GM19468 (cell line): ENCODE measurements at regions not wholly inside any gene's neighbourhood (a gene's known extent, or its start where the extent isn't known, plus 50 kb on each side); places are given as distances from the start of the nearest gene placed in this dataset.
"Not testable (repeated sequence)": the region's sequence is repeated elsewhere in the genome, so short reads cannot be mapped to it uniquely, and the experiment has no call there.

Experiments used
- ATAC-seq: cut with Tn5 transposase; IDR thresholded peaks from one replicate; pipeline ENCODE4 v1.9.1; 2021; ENCODE audit warnings: mild to moderate bottlenecking, moderate library complexity, moderate number of reproducible peaks; ENCODE audit not compliant: unreplicated experiment; ENCODE audit errors: extremely low read depth

DNA sequence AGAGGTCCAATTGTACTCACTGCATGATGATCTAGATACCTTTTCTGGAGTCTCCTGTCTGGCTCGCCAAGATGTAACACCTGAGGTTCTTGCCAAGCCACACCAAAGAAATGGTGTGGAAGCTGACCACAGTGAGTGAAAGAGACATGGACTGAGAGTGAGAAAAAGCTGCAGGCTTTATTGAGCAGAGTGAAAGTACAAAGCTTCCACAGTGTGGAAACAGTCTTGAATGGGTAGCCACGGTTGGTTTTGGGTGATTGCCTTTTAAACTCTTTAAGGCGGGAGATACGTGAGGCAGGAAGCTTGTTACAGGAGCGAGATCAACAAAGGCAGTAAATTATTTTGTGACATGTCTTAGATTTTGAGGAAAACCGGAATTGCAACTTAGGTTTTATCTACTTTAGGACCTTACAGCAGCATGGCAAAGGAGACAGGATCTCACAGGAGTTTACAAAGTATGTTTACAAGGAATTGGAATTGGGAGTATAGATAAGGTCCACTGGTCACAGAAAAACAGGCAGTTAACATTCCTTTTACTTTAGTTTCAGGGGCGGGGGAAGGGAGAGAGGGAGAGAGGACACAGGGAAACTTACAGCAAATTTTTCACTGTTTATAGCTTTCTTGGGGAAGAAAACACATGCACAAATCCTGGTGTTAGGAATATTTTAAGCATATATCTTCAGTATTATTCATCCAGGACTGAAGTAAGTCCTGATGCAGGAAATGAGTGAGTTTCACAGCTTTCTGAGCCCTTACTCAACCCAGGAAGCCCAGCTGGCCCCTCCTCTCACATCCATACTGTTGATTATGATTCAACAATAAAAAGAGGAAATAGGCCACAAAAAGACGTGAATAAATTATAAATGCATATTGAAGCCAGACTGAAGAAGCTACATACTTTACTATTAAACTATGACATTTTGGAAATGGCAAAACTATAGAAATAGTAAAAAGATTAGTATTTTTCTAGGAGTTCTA lies 257.6 kb upstream of the MBL2 start:
- ATAC-seq: peak; percentile 58

DNA sequence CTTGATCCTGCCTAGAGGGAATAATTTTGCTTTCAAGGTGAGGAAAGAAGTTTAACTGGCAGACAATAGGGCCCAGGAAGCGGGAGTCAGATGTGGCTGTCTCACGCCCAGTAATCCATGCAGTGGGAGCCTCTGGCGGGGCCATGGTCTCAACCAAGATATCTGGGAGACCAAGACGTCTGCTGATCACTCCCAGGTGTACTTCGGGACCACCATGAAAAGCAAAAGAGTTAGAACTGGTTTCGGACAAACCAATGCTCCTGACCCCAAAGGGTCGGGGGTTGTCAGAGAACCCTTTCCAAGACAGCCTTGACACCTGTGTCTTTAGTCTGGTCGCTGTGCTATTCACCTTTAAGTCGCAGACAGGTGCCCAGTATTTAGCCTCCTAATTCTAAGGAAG lies 256.9 kb upstream of the MBL2 start:
- ATAC-seq: no peak

DNA sequence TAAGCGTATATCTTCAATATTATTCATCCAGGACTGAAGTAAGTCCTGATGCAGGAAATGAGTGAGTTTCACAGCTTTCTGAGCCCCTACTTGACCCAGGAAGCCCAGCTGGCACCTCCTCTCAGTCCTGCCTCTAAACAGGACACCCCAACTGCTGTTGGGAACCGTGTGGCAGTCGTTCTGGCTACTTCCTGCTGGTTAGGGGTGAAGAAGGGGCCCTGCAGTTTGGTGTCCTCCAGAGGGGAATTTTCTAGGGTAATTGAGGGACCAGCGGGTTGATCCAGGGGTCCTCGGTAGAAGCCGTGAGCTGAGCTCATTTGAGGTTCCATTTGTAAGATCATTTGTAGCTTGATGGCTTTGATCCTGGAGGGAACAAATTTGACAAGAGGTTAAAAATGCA lies 253.2 kb upstream of the MBL2 start:
- ATAC-seq: not testable (repeated sequence)

DNA sequence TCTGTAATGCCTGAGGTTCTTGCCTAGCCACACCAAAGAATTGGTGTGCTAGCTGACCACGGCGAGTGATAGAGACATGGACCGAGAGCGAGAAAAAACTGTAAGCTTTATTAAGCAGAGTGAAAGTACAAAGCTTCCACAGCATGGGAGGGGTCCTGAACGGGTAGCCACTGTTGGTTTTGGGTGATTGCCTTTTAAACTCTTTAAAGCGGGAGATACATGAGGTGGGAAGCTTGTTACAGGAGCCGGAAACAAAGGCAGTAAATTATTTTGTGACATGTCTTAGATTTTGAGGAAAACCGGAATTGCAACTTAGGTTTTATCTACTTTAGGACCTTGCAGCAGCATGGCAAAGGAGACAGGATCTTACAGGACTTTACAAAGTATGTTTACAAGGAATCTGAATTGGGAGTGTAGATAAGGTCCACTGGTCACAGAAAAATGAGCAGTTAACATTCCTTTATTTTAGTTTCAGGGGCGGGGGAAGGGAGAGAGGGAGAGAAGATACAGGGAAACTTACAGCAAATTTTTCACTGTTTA lies 252.7 kb upstream of the MBL2 start:
- no peak for ATAC-seq

DNA sequence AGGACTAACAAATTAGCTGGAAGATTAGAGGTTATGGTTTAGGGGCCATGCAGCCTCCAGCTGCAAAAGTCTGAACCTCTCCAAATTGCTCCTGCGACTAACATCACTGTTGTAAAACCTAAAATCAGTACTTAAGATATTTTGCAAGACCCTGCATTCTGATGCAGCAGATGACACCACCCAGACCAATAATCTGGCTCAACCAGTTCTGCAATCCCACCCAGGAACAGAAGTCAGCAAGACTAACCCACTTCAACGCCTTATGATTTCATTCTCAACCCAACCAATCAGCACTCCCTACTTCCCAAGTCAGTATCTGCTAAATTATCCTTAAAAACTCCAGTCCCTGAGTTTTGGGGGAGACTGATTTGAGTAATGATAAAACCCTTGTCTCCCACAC lies 250.8 kb upstream of the MBL2 start:
- no peak for ATAC-seq

DNA sequence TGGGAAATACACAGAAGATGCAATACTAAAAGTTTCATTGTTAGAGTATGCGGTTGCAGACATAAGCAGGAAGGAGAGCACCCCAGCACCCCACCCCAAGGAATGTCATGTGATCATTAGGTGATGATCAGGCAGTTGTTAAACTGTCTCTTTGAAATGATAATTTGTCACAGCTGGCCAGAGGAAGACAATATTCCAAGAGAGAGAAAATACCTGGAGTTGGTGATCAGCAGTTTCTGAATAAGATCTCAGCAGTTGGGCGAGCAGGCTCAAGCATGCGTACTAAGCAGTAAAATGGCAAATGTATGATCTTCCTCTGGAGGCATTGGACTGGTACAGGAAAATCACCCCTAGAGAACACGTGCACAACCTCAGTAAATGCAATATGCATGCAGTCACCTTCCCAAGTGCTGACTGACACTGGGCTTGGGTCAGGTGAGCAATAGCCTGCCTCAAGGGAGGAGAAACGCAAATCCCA lies 250.1 kb upstream of the MBL2 start:
- no peak for ATAC-seq

DNA sequence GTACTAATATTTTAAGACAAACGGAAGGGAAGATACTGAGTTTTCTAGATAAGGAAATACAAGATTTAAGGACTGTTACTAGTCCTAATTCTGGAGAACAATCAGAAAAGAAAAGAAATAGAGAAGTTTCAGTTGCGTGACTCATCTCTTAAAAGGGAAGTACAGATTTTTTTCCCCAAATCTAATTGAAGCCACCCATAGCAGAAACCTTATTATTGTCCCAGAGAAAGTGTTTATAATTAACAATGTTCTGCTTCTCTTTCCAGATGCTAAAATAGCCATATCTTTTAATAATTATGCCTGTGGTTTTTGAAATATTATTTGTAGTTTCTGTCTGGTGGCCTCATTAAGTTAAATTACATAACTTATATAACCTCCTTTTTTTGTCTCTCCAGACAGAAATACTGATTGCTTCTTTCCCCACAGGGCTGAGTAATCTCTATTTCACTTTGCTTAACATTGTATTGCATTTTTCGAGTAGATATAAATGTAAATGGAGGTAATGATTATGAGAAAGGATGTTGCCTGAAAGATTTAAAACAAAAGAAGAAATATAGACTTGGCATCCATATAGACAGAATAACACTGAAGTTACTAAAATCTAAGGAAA lies 240.7 kb upstream of the MBL2 start:
- ATAC-seq: no peak

DNA sequence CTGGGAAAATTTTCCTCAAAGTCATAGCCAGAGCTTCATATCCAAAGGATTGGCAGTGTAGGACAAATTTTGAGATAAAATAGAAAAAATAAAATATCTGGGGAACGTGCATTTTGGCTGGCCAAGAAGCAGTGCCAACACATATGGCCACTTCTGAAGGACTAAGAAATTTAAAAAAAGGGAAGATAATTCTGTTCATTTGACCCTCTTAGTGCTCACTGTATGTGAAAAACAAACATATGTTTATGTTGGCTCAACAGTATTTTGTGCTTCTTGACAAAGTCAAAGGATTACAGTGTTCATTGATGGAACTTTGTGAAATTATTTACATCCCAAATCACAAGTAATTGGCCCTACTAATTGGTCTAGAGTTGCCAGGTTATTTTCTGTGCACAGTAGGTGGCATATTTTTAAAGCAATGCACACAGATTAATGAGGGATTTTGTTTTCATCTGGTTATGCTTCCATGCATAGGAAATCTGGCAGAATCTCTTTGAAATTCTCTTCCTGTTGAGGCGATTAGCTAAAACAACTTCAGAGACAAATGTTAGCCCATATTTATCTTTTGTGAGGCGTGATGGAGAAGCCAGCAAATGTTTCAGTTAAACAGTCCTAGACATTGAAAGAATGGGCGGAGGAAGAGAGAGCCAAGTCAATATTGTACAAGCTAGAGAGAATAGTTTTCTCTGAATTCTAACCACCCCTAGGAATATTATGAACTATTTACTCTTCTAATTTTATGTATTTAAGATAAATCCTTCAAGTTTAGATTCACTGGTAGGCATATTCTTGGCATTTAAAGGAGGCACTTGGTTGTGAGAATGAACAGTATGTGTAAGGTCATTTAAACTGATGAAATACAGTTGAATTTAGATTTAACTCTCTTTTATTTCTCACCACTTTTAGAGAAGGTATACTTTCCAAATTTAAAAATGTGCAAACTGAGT lies 237.7 kb upstream of the MBL2 start:
- no peak for ATAC-seq

DNA sequence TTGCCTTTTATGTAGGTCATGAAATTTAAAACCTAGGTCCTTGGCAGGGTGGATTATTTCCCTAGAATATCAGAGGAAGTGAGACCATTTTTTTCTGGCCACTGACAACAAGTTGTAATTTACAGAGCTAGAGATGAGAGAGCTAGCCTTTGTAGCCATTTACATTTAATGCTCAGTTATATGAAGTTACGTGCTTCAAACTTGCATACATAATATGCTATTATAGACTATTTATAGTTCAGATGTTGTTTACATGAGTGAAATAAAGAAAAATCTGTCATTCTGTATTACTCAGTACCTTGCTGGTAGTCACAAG lies 234.9 kb upstream of the MBL2 start:
- no peak for ATAC-seq

DNA sequence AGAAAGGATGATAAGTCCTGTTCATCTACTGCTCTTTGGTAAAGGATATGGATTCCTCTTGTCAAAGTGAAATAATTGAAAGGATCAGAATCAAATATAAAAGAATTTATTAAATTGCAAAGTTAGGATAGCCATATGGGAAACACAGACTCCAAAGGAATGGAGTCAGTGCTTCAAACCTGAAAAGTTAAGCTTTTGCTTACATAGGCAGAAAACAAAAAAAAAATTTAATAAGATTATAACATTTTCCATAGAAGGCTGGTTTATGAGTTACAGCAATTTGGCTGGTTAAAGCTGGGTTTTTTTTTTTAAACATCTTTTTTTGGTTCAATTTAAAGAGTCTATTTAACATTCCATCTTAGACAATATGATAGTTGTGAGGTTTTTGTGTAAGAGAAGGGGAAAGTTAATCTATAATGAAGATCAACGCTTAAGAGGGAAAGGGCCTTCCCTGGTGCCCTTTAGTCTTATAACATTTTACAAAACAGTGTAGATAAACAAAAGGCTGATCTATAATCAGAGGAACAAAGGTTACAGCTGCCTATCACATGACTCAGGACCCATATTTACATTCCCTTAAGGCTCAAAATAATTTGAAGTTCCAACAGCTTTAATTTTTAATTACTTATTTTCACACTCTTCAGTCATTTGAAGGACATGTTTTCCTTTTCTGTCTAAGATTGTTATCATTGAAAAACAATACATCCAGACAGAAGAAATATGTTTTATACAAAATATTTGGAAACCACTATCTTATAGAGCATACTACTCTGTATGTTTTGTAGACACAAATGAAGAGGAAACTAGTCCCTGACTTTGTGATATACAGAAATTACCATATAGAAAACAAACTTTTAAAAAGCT lies 234.3 kb upstream of the MBL2 start:
- ATAC-seq: no peak

DNA sequence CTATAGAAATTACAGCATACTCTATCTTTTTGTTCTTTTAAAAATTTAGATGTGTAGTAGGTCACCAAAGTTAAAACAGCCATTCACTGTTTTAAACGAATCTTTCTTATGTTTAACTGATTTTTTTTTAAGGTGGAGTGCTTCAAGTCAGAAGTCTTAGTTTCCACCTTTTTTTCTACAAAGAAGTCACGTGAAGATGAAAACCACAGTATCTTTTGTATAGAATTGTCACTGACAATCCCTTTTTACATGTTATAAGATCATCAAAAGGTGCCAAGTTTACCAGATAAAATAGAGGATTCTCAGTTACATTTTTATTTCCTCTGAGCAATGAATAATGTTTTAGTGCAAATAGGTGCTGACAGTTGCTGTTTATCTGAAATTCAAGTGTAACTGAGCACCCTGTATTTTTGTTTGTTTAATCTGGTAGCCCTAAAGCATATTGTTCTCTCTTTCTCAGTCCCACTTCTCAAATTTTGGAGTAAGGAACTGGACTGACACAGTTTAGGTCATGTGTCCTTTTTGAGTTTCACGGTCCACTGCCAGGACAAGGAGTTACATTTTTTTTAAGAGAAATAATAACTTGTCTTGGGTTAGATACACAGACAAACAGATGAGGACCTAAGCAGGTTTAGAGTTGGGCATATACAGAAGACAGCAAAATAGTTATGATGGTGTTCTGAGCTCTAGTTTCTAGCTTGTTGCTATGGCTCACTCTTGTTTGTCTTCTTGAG lies 233.2 kb upstream of the MBL2 start:
- no peak for ATAC-seq

DNA sequence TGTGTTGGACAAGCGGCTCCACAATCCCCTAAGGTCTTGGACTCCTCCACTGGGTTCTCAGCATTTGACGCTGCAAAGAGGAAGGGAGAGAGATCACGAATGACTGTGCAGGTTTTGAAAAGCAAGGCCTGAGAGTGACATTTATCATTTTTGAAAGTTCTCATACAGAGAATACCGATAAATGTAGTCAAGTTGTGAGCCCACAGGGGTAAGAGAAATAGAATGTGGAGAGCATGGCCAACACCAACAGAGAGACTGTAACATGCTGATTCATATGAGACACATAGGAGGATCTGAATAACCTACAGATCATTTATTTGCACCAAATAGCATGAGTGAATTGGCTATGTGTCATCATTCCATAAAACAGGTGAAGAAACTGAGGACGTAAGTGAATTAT lies 230.5 kb upstream of the MBL2 start:
- no peak for ATAC-seq

DNA sequence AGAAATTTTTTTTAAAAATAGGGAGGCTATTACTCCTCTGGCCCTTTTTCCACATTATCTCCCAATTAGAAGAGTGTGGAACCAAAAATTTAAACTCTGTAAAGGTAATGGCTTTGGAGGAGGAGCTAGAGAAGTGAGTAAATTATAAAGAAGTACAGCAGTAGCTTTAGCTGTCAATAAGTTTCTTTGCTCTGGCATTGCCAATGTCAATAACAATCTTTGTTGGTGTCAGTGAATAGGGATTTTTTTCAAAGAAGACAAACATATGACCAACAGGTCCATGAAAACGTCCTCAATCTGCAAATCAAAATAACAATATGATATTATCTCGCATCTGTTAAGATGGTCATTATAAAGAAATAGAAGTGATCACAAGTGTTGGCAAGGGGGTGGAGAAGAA lies 227.1 kb upstream of the MBL2 start:
- no peak for ATAC-seq

DNA sequence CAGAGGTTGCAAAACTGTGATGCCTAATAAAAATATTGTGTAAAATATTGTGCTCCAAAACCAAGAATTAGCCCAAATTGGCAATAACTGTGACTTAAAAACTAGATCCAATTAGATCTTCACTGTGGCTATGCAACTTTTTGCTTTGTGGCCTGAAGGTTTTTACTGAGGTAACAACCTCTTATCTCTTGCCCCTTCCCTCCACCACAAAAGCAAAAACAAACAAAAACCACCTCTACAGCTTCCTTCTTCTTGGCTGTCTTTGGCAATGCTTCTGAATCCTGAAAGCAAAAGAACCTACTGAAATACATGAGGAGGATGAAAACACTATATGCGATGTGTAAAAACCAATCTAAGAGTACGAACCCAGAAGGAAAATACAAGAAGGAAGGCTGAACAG lies 226.7 kb upstream of the MBL2 start:
- no peak for ATAC-seq

DNA sequence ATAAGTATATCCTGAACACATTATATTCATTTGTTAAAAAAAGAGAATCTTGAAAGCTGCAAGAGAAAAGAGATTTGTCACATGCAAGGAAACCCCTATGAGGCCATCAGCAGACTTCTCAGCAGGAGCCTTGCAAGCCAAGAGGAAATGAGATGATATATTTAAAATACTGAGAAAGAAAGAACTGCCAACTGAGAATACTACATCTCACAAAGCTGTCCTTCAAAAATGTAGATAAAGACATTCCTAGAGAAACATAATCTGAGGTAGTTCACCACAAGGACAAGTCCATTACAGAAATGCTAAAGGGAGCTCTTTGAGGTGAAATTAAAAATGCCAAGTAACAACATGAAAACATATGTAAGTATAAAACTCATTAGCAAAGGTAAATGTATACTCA lies 224.4 kb upstream of the MBL2 start:
- ATAC-seq: no peak

DNA sequence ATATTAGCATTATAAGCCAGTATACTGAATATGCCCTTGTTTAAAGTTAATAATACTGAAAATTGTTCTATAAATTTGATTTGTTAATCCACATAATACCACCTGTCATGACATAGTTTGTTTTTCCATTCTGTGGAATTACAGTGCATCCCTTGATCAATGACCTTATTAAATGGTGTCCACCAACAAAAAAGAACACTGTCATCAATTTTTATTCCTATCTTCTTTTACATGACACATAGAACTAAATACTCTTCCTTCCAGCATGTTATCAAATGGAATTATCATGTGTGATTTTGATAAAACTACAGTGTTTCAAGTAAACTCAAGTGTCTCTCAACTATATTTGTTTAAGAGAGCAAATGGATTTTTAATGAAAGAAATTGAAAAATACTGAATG lies 221.8 kb upstream of the MBL2 start:
- ATAC-seq: no peak

DNA sequence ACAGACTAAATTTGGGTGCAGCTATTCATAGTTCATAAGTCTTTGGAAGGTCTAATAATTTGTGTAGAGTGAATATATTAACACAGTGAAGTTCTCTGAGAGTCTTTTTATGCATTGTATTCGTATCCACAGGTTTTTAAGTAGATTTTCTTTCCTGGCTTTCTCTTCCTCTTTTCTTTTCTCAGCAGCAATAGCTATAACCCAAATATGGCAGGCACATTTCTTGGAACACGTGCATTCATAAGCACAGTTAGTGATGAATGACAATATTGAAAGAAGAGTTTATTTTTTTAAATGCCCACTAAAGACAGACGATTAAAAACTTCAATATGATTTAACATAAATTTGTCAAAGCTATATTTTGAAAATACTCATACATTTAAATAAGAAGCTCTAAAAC lies 220.5 kb upstream of the MBL2 start:
- no peak for ATAC-seq

DNA sequence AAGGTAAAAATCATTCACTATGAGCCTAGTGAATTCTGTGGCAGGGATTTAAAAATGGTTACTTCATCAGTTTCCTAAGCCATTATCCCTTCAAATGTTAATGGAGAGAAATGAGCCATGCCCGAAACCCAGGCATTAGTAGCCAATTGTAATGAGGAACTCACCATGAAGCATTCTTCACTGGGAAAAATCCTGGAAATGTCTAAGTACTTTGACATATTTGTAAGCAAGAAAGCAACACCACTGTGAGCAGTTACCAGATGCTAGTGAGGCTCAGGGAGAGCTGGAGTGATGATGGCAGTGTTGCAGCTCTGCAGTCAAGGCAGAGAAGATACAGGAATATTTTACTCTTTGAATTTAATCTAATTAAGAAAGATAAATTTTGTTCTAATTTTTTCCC lies 220.0 kb upstream of the MBL2 start:
- ATAC-seq: no peak

DNA sequence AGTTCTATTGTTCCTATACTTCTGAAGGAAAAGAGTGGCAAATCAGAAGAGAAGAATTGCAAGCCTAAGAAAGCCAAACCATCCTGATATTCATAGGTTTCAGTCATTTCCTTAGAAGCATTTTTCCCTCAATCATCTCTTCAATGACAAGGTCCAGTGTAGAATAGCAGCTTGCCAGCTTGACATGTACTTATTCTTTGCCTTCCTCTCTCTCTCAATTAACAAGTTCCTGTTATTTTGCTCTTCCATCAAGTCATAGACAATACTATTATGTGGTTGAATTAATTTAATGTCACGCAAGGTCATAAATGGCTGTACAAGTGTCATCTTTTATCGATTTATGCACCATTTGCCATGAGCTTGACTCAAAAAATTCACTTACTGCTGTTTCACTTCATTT lies 216.3 kb upstream of the MBL2 start:
- ATAC-seq: no peak
